ENCODE measurements at regions not wholly inside any gene's neighbourhood (a gene's known extent, or its start where the extent isn't known, plus 50 kb on each side); places are given as distances from the start of the nearest gene placed in this dataset.
"Not testable (repeated sequence)": the region's sequence is repeated elsewhere in the genome, so short reads cannot be mapped to it uniquely, and the experiment has no call there.

GRCh38 chr14:95597784-95598211, 62.9 kb downstream of the GLRX5 start:
- H3K4me3 ChIP-seq (ENCODE audit: low read length), result peak overlapping the region; percentile 19
- H3K9me3 ChIP-seq (ENCODE audit: low read length), result no peaks in the 10 kb centered on the region
- H3K36me3 ChIP-seq (ENCODE audit: insufficient read depth, low read length), result no peaks in the 10 kb centered on the region
- H2AFZ ChIP-seq (ENCODE audit: low read depth, low read length), result peak overlapping the region; percentile 85
- peaks cover 8% of the 10 kb centered on the region for H3K4me1 ChIP-seq (ENCODE audit: insufficient read depth, low read length)
- H3K27me3 ChIP-seq (ENCODE audit: insufficient read depth, low read length), result peaks cover 6% of the 10 kb centered on the region

GRCh38 chr14:95601650-95602049, 66.8 kb downstream of the GLRX5 start:
- Histone ChIP-seq H3K27me3 (ENCODE audit: insufficient read depth, low read length) (peaks cover 23% of the 10 kb centered on the region), H3K4me3 (ENCODE audit: low read length) (no peak overlapping the region), H3K4me1 (ENCODE audit: insufficient read depth, low read length) (peaks cover 8% of the 10 kb centered on the region), H3K9me3 (ENCODE audit: low read length) (no peaks in the 10 kb centered on the region), H3K36me3 (ENCODE audit: insufficient read depth, low read length) (no peaks in the 10 kb centered on the region), H2AFZ (ENCODE audit: low read depth, low read length) (no peak overlapping the region)

GRCh38 chr14:95603415-95603814, 68.6 kb downstream of the GLRX5 start:
- no peak overlapping the region for H3K4me3 ChIP-seq (ENCODE audit: low read length)
- H2AFZ ChIP-seq (ENCODE audit: low read depth, low read length), result no peak overlapping the region
- no peaks in the 10 kb centered on the region for H3K4me1 ChIP-seq (ENCODE audit: insufficient read depth, low read length)
- peaks cover 24% of the 10 kb centered on the region for H3K27me3 ChIP-seq (ENCODE audit: insufficient read depth, low read length)
- no peaks in the 10 kb centered on the region for H3K36me3 ChIP-seq (ENCODE audit: insufficient read depth, low read length)
- H3K9me3 ChIP-seq (ENCODE audit: low read length), result no peaks in the 10 kb centered on the region

GRCh38 chr14:95606266-95606665, 71.4 kb downstream of the GLRX5 start:
- peaks cover 21% of the 10 kb centered on the region for H3K27me3 ChIP-seq (ENCODE audit: insufficient read depth, low read length)
- H3K4me3 ChIP-seq (ENCODE audit: low read length), result no peak overlapping the region

GRCh38 chr14:95608637-95609235, 73.9 kb downstream of the GLRX5 start:
- Histone ChIP-seq H3K36me3 (ENCODE audit: insufficient read depth, low read length) (no peaks in the 10 kb centered on the region), H3K9me3 (ENCODE audit: low read length) (no peaks in the 10 kb centered on the region), H2AFZ (ENCODE audit: low read depth, low read length) (no peak overlapping the region), H3K4me1 (ENCODE audit: insufficient read depth, low read length) (no peaks in the 10 kb centered on the region), H3K27me3 (ENCODE audit: insufficient read depth, low read length) (peaks cover 15% of the 10 kb centered on the region), H3K4me3 (ENCODE audit: low read length) (no peak overlapping the region)

More at GRCh38 chr14:95606266-95606665, 71.4 kb downstream of the GLRX5 start:
- H3K36me3 ChIP-seq (ENCODE audit: insufficient read depth, low read length), result no peaks in the 10 kb centered on the region
- H3K9me3 ChIP-seq (ENCODE audit: low read length), result no peaks in the 10 kb centered on the region
- no peak overlapping the region for H2AFZ ChIP-seq (ENCODE audit: low read depth, low read length)
- H3K4me1 ChIP-seq (ENCODE audit: insufficient read depth, low read length), result no peaks in the 10 kb centered on the region

GRCh38 chr14:95609398-95609990, 74.6 kb downstream of the GLRX5 start:
- H3K9me3 ChIP-seq (ENCODE audit: low read length), result no peaks in the 10 kb centered on the region

GRCh38 chr14:95611293-95611880, 74.8 kb upstream of the TCL1B start:
- H3K9me3 ChIP-seq (ENCODE audit: low read length), result no peaks in the 10 kb centered on the region
- no peak overlapping the region for H2AFZ ChIP-seq (ENCODE audit: low read depth, low read length)
- H3K27me3 ChIP-seq (ENCODE audit: insufficient read depth, low read length), result peaks cover 4% of the 10 kb centered on the region
- no peak overlapping the region for H3K4me3 ChIP-seq (ENCODE audit: low read length)
- H3K4me1 ChIP-seq (ENCODE audit: insufficient read depth, low read length), result no peaks in the 10 kb centered on the region
- no peaks in the 10 kb centered on the region for H3K36me3 ChIP-seq (ENCODE audit: insufficient read depth, low read length)

More at GRCh38 chr14:95609398-95609990, 74.6 kb downstream of the GLRX5 start:
- no peaks in the 10 kb centered on the region for H3K4me1 ChIP-seq (ENCODE audit: insufficient read depth, low read length)
- no peak overlapping the region for H2AFZ ChIP-seq (ENCODE audit: low read depth, low read length)
- H3K36me3 ChIP-seq (ENCODE audit: insufficient read depth, low read length), result no peaks in the 10 kb centered on the region
- H3K4me3 ChIP-seq (ENCODE audit: low read length), result no peak overlapping the region
- peaks cover 13% of the 10 kb centered on the region for H3K27me3 ChIP-seq (ENCODE audit: insufficient read depth, low read length)

- peaks cover under 1% of the 10 kb centered on the region for H3K27me3 ChIP-seq (ENCODE audit: insufficient read depth, low read length)
- no peaks in the 10 kb centered on the region for H3K4me1 ChIP-seq (ENCODE audit: insufficient read depth, low read length)
- H2AFZ ChIP-seq (ENCODE audit: low read depth, low read length), result no peak overlapping the region
These were observed 71.9 kb upstream of the TCL1B start for GRCh38 chr14:95614349-95614748.

GRCh38 chr14:95616745-95617144, 69.5 kb upstream of the TCL1B start:
- no peaks in the 10 kb centered on the region for H3K9me3 ChIP-seq (ENCODE audit: low read length)
- no peak overlapping the region for H2AFZ ChIP-seq (ENCODE audit: low read depth, low read length)
- no peaks in the 10 kb centered on the region for H3K36me3 ChIP-seq (ENCODE audit: insufficient read depth, low read length)
- H3K4me3 ChIP-seq (ENCODE audit: low read length), result no peak overlapping the region
- peaks cover 5% of the 10 kb centered on the region for H3K27me3 ChIP-seq (ENCODE audit: insufficient read depth, low read length)
- no peaks in the 10 kb centered on the region for H3K4me1 ChIP-seq (ENCODE audit: insufficient read depth, low read length)

More at GRCh38 chr14:95614349-95614748, 71.9 kb upstream of the TCL1B start:
- H3K9me3 ChIP-seq (ENCODE audit: low read length), result no peaks in the 10 kb centered on the region
- no peak overlapping the region for H3K4me3 ChIP-seq (ENCODE audit: low read length)
- H3K36me3 ChIP-seq (ENCODE audit: insufficient read depth, low read length), result no peaks in the 10 kb centered on the region

GRCh38 chr14:95619785-95620417, 66.3 kb upstream of the TCL1B start:
- no peaks in the 10 kb centered on the region for H3K9me3 ChIP-seq (ENCODE audit: low read length)
- H3K27me3 ChIP-seq (ENCODE audit: insufficient read depth, low read length), result peaks cover 5% of the 10 kb centered on the region
- no peak overlapping the region for H2AFZ ChIP-seq (ENCODE audit: low read depth, low read length)

GRCh38 chr14:95620659-95621059, 65.6 kb upstream of the TCL1B start:
- Histone ChIP-seq H3K36me3 (ENCODE audit: insufficient read depth, low read length) (no peaks in the 10 kb centered on the region), H3K4me3 (ENCODE audit: low read length) (no peak overlapping the region), H3K27me3 (ENCODE audit: insufficient read depth, low read length) (peaks cover 5% of the 10 kb centered on the region), H2AFZ (ENCODE audit: low read depth, low read length) (no peak overlapping the region), H3K4me1 (ENCODE audit: insufficient read depth, low read length) (no peaks in the 10 kb centered on the region), H3K9me3 (ENCODE audit: low read length) (no peaks in the 10 kb centered on the region)

More at GRCh38 chr14:95619785-95620417, 66.3 kb upstream of the TCL1B start:
- Histone ChIP-seq H3K4me3 (ENCODE audit: low read length) (no peak overlapping the region), H3K4me1 (ENCODE audit: insufficient read depth, low read length) (no peaks in the 10 kb centered on the region), H3K36me3 (ENCODE audit: insufficient read depth, low read length) (no peaks in the 10 kb centered on the region)

- Histone ChIP-seq H2AFZ (ENCODE audit: low read depth, low read length) (no peak overlapping the region), H3K9me3 (ENCODE audit: low read length) (no peaks in the 10 kb centered on the region), H3K36me3 (ENCODE audit: insufficient read depth, low read length) (no peaks in the 10 kb centered on the region)
These were observed 63.0 kb upstream of the TCL1B start for GRCh38 chr14:95623195-95623594.

GRCh38 chr14:95625710-95626109, 60.5 kb upstream of the TCL1B start:
- not testable (repeated sequence) for H3K36me3 ChIP-seq (ENCODE audit: insufficient read depth, low read length); H3K27me3 ChIP-seq (ENCODE audit: insufficient read depth, low read length); H2AFZ ChIP-seq (ENCODE audit: low read depth, low read length); H3K4me3 ChIP-seq (ENCODE audit: low read length); H3K9me3 ChIP-seq (ENCODE audit: low read length); H3K4me1 ChIP-seq (ENCODE audit: insufficient read depth, low read length)

More at GRCh38 chr14:95623195-95623594, 63.0 kb upstream of the TCL1B start:
- Histone ChIP-seq H3K4me1 (ENCODE audit: insufficient read depth, low read length) (no peaks in the 10 kb centered on the region), H3K4me3 (ENCODE audit: low read length) (no peak overlapping the region), H3K27me3 (ENCODE audit: insufficient read depth, low read length) (peaks cover 5% of the 10 kb centered on the region)
